Effector CD4-positive, alpha-beta T cell (primary cell): ENCODE measurements at regions not wholly inside any gene's neighbourhood (a gene's known extent, or its start where the extent isn't known, plus 50 kb on each side); places are given as distances from the start of the nearest gene placed in this dataset.

Experiments used
- DNase-seq: peaks from one replicate; pipeline ENCODE4 v3.0.0-alpha.2; 2020

DNA sequence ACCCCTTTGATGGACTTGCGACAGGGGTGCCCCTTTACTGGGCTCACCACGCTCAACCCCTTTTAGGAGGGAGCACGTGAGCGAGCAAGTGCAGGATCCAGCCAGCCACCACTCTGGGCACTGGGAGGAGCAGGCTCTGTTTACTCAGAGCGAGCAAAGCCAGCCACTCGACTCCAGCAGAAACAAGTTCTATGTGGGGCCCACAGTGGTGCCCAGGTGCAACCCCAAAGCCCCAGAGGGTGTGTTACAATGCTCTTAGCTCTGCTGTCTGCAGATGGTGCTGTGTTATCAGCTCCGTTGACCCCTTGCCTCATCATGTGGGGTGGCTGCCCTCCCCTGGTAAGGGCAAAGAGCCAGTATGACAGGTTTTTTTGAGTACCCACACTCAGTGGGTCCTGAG lies 120.3 kb upstream of the SUCLG2 start:
- DNase-seq, result no peak

DNA sequence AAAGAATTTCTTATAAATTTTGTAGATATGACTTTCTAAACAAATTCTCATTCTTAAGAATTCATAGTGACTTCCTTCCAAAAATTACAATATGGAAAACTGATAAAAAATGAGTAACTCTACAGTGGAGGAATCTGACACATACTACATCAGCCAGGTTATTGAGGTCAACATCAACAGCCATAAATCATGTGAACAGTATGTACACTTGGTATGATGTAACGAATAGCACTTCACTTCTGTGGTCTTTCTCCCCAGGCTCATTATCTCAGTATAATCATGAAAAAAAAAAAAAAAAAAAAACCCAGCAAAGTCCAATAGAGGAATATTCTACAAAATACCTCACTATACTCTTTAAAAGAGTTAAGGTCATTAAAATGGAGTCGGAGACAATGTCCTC lies 111.2 kb upstream of the SUCLG2 start:
- no peak for DNase-seq

DNA sequence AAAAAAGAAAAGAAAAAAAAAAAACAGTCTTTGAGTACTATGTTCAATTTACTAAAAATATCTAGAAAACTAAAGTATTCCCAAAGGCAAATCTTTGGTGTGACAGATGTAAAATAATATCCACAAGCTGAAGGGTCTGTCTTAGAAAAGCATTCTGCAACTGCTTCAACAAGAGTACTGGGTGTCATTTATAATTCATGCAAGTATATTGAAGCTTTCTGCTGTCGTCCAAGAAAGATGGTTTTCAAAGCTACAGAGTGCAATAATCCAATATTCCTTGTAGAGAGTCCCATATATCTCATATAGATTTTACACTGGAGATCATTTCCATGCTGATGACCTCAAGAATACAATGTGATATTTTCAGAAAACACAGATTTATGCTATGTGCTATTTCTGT lies 90.9 kb upstream of the SUCLG2 start:
- no peak for DNase-seq

DNA sequence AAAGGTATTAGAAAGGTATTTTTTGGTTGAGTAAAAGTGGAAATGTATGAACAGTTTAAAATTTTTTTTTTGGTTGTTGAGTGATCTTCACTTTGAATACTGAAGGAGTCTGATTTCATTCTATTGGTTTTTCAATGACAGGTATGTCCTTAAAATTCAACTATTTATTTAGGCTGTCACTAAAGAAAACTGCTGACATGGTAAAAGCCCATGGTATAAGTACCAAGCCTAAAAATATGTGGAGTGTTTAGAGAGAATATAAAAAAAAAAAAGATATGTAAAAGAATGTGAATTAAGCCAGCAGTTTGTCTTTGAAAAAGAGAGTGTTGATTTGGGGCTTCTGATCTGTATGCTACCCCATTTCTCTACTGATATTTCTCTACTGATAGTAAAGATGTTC lies 90.3 kb upstream of the SUCLG2 start:
- DNase-seq, result no peak

DNA sequence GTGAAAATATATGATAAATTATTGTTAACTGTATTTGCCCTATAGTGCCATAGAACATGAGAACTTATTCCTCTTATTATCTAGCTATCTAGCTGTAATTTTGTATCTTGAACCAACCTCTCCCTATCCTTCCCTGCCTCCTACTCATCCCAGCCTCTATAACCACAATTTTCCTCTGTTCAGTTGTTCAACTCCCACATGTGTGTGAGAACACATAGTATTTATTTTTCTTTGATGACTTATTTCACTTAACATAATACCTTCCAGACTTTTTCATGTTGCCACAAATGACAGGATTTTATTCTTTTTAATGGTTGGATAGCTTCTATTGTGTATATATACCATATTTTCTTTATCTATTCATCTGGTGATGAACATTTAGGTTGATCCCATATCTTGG lies 85.4 kb upstream of the SUCLG2 start:
- no peak for DNase-seq

DNA sequence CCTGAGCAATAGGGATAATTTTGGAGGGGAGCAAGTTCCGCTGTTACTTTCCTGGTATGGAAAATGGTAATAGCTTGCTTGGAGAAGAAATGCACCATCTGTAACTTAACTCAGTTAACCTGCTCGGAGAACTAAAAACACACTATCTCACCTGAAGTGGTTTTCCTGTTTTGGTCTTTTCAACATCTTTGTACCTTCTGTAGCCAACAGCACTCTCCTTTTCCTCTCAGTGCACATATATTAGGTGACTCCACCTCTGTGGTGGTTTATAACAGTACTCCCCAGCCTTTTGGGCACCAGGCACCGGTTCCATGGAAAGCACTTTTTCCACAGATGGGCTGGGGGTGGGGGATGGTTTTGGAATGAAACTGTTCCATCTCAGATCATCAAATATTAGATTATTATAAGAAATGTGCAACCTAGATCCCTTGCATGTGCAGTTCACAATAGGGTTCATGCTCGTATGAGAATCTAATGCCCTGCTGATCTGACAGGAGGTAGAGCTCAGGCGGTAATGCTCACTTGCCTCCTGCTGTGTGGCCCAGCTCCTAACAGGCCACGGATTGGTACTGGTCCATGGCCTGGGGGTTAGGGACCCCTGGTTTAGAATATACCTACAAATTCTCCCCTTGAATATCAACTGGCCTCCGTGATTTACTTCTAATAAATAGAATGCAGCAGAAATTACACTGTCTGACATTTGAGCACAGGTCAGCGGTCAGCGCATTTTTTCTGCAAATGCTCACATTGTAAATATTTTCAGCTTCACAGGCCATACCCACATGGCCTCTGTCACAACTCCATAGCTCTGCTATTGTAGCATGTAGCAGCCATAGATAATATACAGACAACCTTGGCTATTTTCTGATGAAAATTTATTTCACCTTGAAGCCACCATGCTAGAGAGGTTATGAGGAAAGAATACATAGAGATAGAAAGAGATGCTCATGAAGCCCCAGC lies 83.8 kb upstream of the SUCLG2 start:
- no peak for DNase-seq

DNA sequence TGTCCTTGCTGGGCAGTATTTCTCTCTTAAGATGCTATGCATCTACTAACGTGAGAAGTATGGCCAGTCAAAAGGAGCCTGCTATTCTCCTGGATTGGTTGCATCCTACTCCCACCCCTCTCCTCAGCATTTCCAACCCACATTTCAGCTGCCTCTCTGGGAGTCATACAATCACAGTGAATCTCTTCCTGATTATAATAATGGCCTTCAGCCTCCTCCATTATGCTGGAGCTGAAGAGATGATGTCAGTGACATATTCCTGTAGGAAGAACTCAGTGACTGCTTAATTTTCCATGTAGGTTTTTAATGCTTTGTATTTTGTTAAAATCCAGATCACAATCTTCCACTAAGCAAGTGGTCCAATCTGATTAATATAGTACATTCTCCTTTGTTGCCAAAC lies 82.7 kb upstream of the SUCLG2 start:
- no peak for DNase-seq

DNA sequence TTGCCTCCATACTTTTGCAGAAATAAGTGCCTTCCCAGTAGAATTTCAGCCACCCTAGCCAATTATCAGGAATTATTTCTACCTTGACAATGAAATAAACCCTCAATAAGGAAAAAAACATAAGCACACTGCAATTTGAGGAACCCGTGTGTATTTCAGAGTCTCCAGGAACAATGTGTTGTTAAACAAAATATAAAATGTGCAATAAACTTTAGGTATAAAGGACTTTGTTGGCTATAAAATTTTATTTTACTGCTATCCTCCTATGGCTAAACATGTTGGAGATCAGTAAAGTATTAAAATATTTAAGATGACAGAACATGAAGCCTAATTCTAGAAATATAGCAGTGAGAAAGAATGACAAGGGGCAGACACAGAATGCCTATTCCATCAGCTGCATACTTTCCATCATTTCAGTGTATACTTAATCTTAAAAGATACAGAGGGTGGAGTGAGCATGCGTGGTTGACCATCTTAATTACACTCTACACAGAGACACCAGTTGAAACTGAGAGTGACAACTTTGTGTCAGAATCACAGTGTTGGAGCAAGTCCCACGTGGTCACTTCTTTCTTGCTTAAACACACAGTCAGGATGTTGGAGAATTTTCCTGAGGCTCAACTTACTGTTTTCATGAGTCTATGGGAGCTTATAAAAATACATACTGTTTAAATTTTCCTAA lies 79.0 kb upstream of the SUCLG2 start:
- DNase-seq, result no peak

DNA sequence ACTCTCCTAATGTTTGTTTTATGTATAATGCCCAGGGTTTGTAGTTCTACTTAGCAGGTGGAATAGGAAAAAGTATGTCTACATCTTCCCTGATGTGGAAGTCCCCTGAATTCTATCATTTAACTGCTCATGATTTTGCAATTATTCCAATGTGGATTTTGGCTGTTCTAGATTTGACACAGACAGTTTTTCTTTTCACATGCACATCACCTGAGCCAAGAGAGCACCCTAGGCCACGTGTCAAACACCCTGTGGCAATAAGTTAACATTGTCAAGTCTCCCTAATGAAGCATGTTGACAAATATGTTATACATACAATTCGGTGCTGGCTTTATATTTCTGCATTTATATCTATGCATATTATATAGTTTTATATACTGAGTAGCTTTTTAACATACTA lies 70.0 kb upstream of the SUCLG2 start:
- no peak for DNase-seq

DNA sequence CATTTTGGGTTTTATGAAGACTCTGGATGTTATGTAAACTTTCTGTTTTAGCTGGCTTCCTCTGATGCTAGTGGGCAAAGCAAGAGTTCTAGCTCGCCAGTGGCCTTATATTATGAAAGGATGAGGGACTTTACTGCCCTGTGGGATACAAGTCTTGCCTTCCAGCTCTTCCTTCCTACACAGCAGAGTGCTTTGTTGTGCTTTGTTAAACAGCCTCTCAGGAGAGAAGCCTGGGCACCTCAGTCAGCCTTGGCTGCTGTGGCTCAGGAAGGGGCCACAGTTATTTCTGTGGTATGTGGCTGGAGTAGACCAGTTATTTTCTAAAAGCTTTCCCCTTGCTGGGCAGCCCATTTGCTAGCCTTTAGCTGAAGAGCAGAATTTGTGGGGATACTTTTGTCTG lies 69.5 kb upstream of the SUCLG2 start:
- no peak for DNase-seq

DNA sequence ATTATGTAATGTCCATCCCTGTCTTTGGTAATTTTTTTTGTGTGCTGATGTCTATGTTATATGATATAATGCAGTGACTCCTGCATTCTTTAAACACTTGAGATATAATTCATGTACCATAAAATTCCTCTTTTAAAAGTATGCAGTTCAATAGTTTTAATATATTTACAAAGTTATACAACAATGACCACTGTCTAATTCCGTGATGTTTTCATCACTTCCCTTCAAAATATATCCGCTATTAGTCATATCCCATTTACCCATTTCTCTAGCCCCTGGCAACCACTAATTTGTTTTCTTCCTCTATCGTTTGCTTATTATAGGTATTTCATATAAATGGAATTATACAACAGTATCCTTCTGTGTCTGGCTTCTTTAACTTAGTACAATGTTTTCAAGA lies 64.9 kb upstream of the SUCLG2 start:
- DNase-seq, result no peak

DNA sequence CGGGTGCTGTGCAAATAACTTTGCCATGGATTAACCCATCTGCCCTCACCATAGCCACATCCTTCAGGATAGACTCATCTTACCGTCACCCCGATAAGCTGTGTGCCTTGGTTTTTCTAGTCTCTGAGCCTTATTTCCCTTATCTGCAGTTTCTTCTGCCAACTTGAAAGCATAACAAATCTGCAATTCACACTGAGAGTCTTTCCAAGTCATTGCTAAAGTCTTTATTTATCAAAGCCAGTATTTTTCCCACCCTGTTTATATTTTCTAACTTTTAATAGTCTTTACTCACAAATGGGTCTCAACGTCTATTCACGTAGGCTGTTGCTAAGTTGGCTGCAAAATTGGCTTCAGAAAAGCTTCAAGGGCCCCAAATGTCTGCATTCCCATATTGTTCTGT lies 61.6 kb upstream of the SUCLG2 start:
- no peak for DNase-seq

DNA sequence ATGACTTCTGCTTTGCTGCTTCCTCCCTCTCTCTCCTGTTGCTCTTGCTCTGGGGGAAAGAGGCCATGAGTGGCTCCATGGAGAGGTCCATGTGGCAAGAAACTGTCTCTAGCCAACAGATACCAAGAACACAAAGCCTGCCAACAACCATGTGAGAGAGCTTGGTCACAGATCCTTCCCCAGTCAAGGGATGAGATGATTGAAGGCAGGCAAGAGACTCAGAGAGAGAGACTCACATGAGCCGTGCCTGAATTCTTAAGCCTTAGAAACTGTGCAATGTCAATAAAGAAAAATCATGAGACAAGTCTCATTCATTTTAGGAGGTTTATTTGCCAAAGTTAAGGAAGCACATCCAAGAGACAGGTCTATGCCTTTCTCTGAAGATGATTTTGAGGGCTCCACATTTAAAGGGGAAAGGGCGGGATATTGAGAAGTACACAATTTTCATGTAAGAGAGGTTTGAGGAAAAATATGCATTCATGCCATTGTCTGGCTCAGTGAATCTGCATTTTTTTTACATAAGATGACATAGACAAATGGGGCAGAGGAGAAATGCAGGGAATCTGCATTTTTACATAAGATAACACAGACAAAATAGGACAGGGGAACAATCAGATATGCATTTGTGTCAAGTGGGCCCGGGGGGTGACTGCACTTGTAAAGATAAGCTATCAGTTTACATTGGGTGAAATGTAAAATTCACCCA lies 59.5 kb upstream of the SUCLG2 start:
- no peak for DNase-seq

DNA sequence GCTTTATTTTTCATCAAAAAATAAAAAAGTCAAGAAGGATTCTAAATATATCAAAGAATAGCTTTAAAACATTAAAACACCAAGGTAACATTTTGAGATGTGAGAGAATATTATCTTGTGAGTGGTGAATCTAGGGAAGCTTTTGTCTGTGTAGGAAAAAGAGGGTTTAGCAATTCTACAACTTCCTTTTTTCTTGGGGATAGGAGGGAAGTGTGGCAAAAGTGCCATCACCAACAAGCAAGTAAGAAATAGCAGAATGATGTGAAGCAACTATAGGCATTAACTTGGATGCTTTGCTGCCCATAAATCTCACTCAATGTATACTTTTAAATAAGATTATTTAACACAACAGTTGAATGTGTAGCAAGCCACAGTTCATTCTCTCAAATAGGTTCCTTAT lies 57.8 kb upstream of the SUCLG2 start:
- DNase-seq, result no peak

DNA sequence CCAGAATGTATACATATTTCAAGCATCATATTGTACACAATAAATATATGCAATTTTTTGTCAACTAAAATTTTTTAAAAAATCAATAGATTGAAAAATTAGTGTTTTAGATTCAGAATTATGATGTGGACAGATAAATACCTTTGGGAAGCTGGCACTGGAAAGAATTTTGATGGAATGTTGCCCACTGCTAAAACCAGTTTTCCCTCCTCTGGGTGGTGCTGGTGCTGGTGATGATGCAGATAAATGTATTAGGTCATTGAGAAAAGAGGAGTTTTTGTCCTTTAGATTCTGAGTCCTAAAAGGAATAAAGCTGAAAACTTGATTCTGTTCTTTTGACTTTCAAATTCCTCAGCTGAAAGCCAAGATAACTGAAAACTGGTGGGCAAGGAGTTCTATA lies 56.0 kb upstream of the SUCLG2 start:
- no peak for DNase-seq

DNA sequence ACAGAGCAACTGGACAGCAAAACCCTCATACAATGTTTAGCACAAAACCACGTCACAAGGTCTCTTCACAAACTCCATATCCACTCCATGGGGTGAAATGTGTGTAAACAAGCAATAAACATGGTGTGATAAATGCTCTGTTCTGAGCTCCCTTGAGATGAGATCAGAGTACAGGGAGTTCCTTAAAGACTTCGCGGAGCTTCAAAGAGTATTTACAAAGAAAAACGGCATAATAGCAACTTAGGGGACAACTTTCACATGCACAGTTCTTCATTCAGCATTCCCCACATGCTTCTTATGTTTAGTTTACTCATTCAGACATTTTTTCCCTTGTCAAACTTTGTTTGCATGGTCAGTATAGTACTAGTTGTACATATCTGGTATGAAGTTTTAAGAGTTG lies 52.5 kb upstream of the SUCLG2 start:
- no peak for DNase-seq

DNA sequence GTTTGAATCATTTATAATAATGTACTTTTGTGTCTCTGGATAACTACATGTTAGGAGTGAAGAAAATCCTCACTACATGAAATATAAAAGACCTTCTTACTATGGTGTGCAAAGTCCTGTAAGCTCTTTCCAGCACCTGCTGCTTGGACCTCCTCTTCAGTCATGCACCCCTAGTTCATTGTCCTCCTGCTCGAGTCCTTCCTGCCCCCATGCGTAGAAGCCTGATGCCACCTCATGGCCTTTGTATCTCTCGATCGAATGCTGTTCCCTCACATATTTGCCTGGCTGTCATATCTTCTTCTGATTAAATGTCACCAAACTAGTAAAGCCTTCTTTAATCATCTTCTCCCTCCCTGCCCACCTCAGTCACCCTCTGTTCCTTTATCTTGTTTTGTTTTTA lies 49.9 kb upstream of the SUCLG2 start:
- DNase-seq, result no peak
